GM21367 (cell line): ENCODE measurements at regions not wholly inside any gene's neighbourhood (a gene's known extent, or its start where the extent isn't known, plus 50 kb on each side); places are given as distances from the start of the nearest gene placed in this dataset.
"Not testable (repeated sequence)": the region's sequence is repeated elsewhere in the genome, so short reads cannot be mapped to it uniquely, and the experiment has no call there.

Experiments used
- ATAC-seq: cut with Tn5 transposase; IDR thresholded peaks from one replicate; pipeline ENCODE4 v1.9.1; 2021; ENCODE audit not compliant: unreplicated experiment

GRCh38 chr6:144932621-144933020 is 647.5 kb downstream of the UTRN start:
- ATAC-seq: no peak

- no peak for ATAC-seq
These were observed 650.0 kb downstream of the UTRN start for GRCh38 chr6:144935181-144935580.

- no peak for ATAC-seq
These were observed 650.5 kb downstream of the UTRN start for GRCh38 chr6:144935661-144936060.

- no peak for ATAC-seq
These were observed 651.6 kb downstream of the UTRN start for GRCh38 chr6:144936764-144937163.

- ATAC-seq: no peak
These were observed 654.8 kb downstream of the UTRN start for GRCh38 chr6:144939921-144940320.

GRCh38 chr6:144944106-144944505 is 659.0 kb downstream of the UTRN start:
- no peak for ATAC-seq

GRCh38 chr6:144947398-144947976 is 662.4 kb downstream of the UTRN start:
- no peak for ATAC-seq

- no peak for ATAC-seq
These were observed 666.7 kb downstream of the UTRN start for GRCh38 chr6:144951730-144952437.

GRCh38 chr6:144952456-144953240 is 667.5 kb downstream of the UTRN start:
- no peak for ATAC-seq

- ATAC-seq: no peak
These were observed 668.6 kb downstream of the UTRN start for GRCh38 chr6:144953552-144954240.

GRCh38 chr6:144954241-144954556 is 669.1 kb downstream of the UTRN start:
- no peak for ATAC-seq

GRCh38 chr6:144955392-144955791 is 670.3 kb downstream of the UTRN start:
- no peak for ATAC-seq

- no peak for ATAC-seq
These were observed 670.7 kb downstream of the UTRN start for GRCh38 chr6:144955859-144956258.

GRCh38 chr6:144956697-144957096 is 671.6 kb downstream of the UTRN start:
- not testable (repeated sequence) for ATAC-seq

GRCh38 chr6:144957236-144957937 is 672.3 kb downstream of the UTRN start:
- ATAC-seq: no peak

- ATAC-seq: no peak
These were observed 684.0 kb downstream of the UTRN start for GRCh38 chr6:144969154-144969553.

- no peak for ATAC-seq
These were observed 684.6 kb downstream of the UTRN start for GRCh38 chr6:144969602-144970272.

- not testable (repeated sequence) for ATAC-seq
These were observed 692.2 kb downstream of the UTRN start for GRCh38 chr6:144977250-144977864.

GRCh38 chr6:144978208-144978607 is 693.1 kb downstream of the UTRN start:
- ATAC-seq: no peak

GRCh38 chr6:144986271-144986670 is 701.1 kb downstream of the UTRN start:
- ATAC-seq: no peak
